WTC11 (cell line): ENCODE measurements at regions not wholly inside any gene's neighbourhood (a gene's known extent, or its start where the extent isn't known, plus 50 kb on each side); places are given as distances from the start of the nearest gene placed in this dataset.

Experiments
- CREB1 ChIP-seq: sonication (generic); formaldehyde crosslinking; IDR thresholded peaks from 2 replicates; pipeline ENCODE4 v1.8.0; 2023; ENCODE audit warnings: mild to moderate bottlenecking, missing genetic modification reagents
- CTCF ChIP-seq: fragments of 200-600 bp; IDR thresholded peaks from 2 replicates; pipeline ENCODE4 v1.8.0; 2022; ENCODE audit warnings: antibody characterized with exemption
- PRDM15 ChIP-seq: sonication (generic); formaldehyde crosslinking; IDR thresholded peaks from 2 replicates; pipeline ENCODE4 v1.8.0; 2022; ENCODE audit warnings: missing genetic modification reagents
- ZBTB21 ChIP-seq: sonication (generic); formaldehyde crosslinking; IDR thresholded peaks from 2 replicates; pipeline ENCODE4 v1.8.1; 2023; ENCODE audit warnings: mild to moderate bottlenecking, missing genetic modification reagents, borderline replicate concordance
- ZNF423 ChIP-seq: fragments of 250-450 bp; sonication (Bioruptor Pico); IDR thresholded peaks from 2 replicates; pipeline ENCODE4 v2.1.2; 2022; ENCODE audit warnings: mild to moderate bottlenecking, moderate library complexity
- ZSCAN18 ChIP-seq: fragments of 250-450 bp; sonication (Bioruptor Pico); IDR thresholded peaks from 2 replicates; pipeline ENCODE4 v2.1.2; 2022; ENCODE audit warnings: mild to moderate bottlenecking, moderate library complexity

- TF ChIP-seq CTCF (no peak), ZBTB21 (CRISPR knock-in tag) (no peak), ZNF423 (CRISPR knock-in tag) (no peak), CREB1 (no peak), PRDM15 (CRISPR knock-in tag) (no peak), ZSCAN18 (CRISPR knock-in tag) (no peak)
Measured at GRCh38 chr18:26719896-26720295, 145.6 kb downstream of the AQP4 start.
